ENCODE measurements at regions not wholly inside any gene's neighbourhood (a gene's known extent, or its start where the extent isn't known, plus 50 kb on each side); places are given as distances from the start of the nearest gene placed in this dataset.
"Not testable (repeated sequence)": the region's sequence is repeated elsewhere in the genome, so short reads cannot be mapped to it uniquely, and the experiment has no call there.

- not testable (repeated sequence) for TF ChIP-seq CTCF (IDR thresholded peaks at IDR 0.05; ENCODE audit: extremely low read depth in 1 of 2, insufficient read depth in 1 of 2, low read depth in 1 of 2, low read length in 2 of 2); EZH2 (IDR thresholded peaks at IDR 0.05; ENCODE audit: borderline replicate concordance, low read depth, low read length, severe bottlenecking); POLR2A (IDR thresholded peaks at IDR 0.05; ENCODE audit: low read depth, low read length); MAX (IDR thresholded peaks at IDR 0.05; ENCODE audit: insufficient read depth, insufficient read length); POLR2AphosphoS5 (IDR thresholded peaks at IDR 0.05; ENCODE audit: insufficient read depth, low read depth, low read length); GATA2 (IDR thresholded peaks at IDR 0.05; ENCODE audit: insufficient read depth, insufficient read length, low read depth, low read length); JUN (IDR thresholded peaks at IDR 0.05; ENCODE audit: borderline replicate concordance, insufficient read depth, insufficient read length, low read depth); MYC (IDR thresholded peaks at IDR 0.05; ENCODE audit: low read depth, low read length); FOS (IDR thresholded peaks at IDR 0.05; ENCODE audit: borderline replicate concordance, insufficient read depth, low read length)
Measured at GRCh38 chr12:76933392-76933791, 54.6 kb upstream of the CSRP2 start.
